Activated CD8-positive, alpha-beta T cell treated with anti-CD3 and anti-CD28 coated beads for 36 hours (primary cell): ENCODE measurements at regions not wholly inside any gene's neighbourhood (a gene's known extent, or its start where the extent isn't known, plus 50 kb on each side); places are given as distances from the start of the nearest gene placed in this dataset.

Source experiments
- ATAC-seq: fragments of 200-7000 bp; cut with Tn5 transposase; one replicate; pipeline ENCODE4 v1.10.0; 2021; ENCODE audit warnings: mild to moderate bottlenecking, moderate library complexity
- CTCF ChIA-PET: fragments of 350-600 bp; sonication (Branson Sonifier 250); formaldehyde crosslinking; loops from one replicate; lab custom pipeline; 2021; ENCODE audit warnings: antibody characterized with exemption; lab: Charles Lee
- POLR2A ChIA-PET: fragments of 350-600 bp; sonication (Branson Sonifier 250); formaldehyde crosslinking; loops from one replicate; lab custom pipeline; 2021; ENCODE audit warnings: antibody characterized with exemption; lab: Charles Lee
- DNase-seq: peaks from one replicate; pipeline ENCODE4 v3.0.0-alpha.2; 2020
- H3K27ac Mint-ChIP-seq: one replicate; pipeline ENCODE4 v1.8.0; 2021; ENCODE audit warnings: mild to moderate bottlenecking, mixed read lengths
- H3K27me3 Mint-ChIP-seq: one replicate; pipeline ENCODE4 v1.8.0; 2021; ENCODE audit warnings: mixed read lengths
- H3K36me3 Mint-ChIP-seq: one replicate; pipeline ENCODE4 v1.8.0; 2021; ENCODE audit warnings: low read depth, mixed read lengths
- H3K4me1 Mint-ChIP-seq: one replicate; pipeline ENCODE4 v1.8.0; 2021; ENCODE audit warnings: low read depth, mixed read lengths
- H3K4me3 Mint-ChIP-seq: one replicate; pipeline ENCODE4 v1.8.0; 2021; ENCODE audit warnings: mild to moderate bottlenecking, moderate library complexity, mixed read lengths
- H3K9me3 Mint-ChIP-seq: one replicate; pipeline ENCODE4 v1.8.0; 2021; ENCODE audit warnings: mixed read lengths
- intact Hi-C: fragments of 100-400 bp; cut with micrococcal nuclease; formaldehyde crosslinking; loops from one replicate; pipeline ENCODE4 v1.10.0; 2022
- TF ChIP-seq, protein P1 (sequence below): fragments of 200-600 bp; IDR thresholded peaks from one replicate; pipeline ENCODE4 v1.8.0; 2022; ENCODE audit warnings: antibody characterized with exemption, mild to moderate bottlenecking

DNA sequence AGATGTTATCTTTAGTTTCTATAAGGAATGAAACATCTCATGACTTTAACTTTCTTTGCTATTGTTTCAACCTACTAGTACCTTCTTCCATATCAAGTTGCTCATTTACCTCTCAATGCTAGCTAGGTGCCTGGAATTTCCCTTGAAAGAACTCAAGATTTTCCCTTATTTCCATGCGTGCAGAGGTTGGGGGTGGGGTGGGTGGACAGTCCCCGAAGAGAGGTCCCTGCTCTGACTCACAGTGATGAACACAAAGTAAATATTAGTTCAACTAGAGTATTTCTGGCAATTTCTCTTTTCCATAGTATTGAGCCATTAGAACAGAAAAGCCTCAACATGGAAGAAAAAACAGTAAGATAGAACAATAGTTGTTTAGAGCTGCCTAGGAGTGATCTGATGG, 239.0 kb upstream of the ZP4 start:
- ChIA-PET CTCF (no interaction called here), POLR2A (no interaction called here)
- no peak for ATAC-seq
- no peak for DNase-seq
- Mint-ChIP-seq H3K9me3 (peaks cover 1% of the 10 kb centered on the region), H3K4me3 (no peak overlapping the region), H3K4me1 (no peaks in the 10 kb centered on the region), H3K27ac (no peak overlapping the region), H3K36me3 (no peaks in the 10 kb centered on the region), H3K27me3 (no peaks in the 10 kb centered on the region)
- TF ChIP-seq, protein P1, sequence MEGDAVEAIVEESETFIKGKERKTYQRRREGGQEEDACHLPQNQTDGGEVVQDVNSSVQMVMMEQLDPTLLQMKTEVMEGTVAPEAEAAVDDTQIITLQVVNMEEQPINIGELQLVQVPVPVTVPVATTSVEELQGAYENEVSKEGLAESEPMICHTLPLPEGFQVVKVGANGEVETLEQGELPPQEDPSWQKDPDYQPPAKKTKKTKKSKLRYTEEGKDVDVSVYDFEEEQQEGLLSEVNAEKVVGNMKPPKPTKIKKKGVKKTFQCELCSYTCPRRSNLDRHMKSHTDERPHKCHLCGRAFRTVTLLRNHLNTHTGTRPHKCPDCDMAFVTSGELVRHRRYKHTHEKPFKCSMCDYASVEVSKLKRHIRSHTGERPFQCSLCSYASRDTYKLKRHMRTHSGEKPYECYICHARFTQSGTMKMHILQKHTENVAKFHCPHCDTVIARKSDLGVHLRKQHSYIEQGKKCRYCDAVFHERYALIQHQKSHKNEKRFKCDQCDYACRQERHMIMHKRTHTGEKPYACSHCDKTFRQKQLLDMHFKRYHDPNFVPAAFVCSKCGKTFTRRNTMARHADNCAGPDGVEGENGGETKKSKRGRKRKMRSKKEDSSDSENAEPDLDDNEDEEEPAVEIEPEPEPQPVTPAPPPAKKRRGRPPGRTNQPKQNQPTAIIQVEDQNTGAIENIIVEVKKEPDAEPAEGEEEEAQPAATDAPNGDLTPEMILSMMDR, result no peak
- intact Hi-C loops, result no loop called here

DNA sequence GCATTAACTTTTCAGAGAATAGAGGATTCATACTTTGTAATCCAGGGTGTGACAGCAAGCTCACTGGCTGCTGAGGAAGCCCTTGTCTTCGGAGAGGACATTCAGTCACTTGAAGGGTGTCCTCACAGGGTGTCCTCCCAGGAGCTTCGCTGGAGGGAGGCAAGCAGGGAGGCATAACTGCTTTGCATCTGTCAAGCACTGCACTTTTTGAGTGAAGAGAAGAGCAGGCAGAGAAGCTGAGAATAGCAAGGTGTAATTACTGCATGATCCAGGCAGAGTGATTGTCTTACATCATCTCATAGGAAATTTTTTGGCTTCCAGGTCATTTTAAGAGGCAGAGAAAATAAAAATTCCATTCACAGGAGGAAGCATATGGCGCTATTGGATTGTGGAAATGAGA, 232.5 kb upstream of the ZP4 start:
- no peaks in the 10 kb centered on the region for H3K4me1 Mint-ChIP-seq
- H3K36me3 Mint-ChIP-seq, result no peaks in the 10 kb centered on the region
- CTCF ChIA-PET, result no interaction called here
- TF ChIP-seq, protein P1, result no peak
- H3K4me3 Mint-ChIP-seq, result no peak overlapping the region
- intact Hi-C loops, result no loop called here
- H3K27me3 Mint-ChIP-seq, result no peaks in the 10 kb centered on the region
- no peak overlapping the region for H3K27ac Mint-ChIP-seq
- H3K9me3 Mint-ChIP-seq, result no peaks in the 10 kb centered on the region
- POLR2A ChIA-PET, result no interaction called here
- DNase-seq (no peak), ATAC-seq (no peak)

DNA sequence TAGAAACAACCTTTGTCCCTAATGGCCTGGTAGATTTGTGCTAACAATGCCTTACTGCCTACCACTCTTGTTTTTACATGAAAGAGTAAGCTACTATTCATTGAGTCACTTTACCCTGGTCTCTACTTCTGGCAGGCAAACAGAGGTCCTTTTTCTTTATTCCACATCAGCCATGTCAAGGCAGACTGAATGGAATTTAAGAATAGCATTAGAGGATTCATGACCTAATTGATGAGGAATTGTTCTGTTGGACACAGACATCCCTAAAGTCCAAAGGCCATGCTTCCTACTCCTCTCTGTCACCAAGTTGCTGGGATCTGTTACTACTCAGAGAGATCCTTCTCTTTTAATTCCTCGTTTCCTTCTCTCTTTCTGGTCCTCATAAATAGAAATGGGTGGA, 229.1 kb upstream of the ZP4 start:
- TF ChIP-seq, protein P1, result no peak
- no peak overlapping the region for H3K4me3 Mint-ChIP-seq
- ATAC-seq, result no peak

DNA sequence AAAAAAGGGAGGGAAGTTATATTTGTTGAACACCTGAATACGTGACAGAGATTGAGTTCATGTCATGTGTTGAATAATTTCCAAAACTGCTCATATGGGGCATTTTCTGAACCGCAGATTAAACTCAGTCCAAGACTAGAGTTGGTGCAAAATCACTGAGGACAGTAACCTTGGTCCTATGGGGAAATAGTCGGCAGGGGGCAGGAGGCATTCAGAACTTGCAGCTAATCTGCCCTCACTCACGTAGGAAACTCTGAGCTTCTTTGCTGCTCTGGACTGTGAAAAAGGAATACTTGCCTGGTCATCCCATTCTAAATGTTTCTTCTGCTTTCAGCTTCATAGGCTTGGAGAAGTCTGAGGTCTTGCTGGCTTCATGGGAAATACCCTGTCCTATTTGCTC, 228.3 kb upstream of the ZP4 start:
- TF ChIP-seq, protein P1, result no peak
- no peak for ATAC-seq
- no peaks in the 10 kb centered on the region for H3K9me3 Mint-ChIP-seq
- no peak overlapping the region for H3K27ac Mint-ChIP-seq
- H3K4me1 Mint-ChIP-seq, result no peaks in the 10 kb centered on the region
- no peaks in the 10 kb centered on the region for H3K27me3 Mint-ChIP-seq
- ChIA-PET CTCF (no interaction called here), POLR2A (no interaction called here)
- no peak overlapping the region for H3K4me3 Mint-ChIP-seq
- no peak for DNase-seq
- intact Hi-C loops, result no loop called here
- no peaks in the 10 kb centered on the region for H3K36me3 Mint-ChIP-seq

More for the DNA sequence above, 229.1 kb upstream of the ZP4 start:
- H3K36me3 Mint-ChIP-seq, result no peaks in the 10 kb centered on the region
- no peaks in the 10 kb centered on the region for H3K9me3 Mint-ChIP-seq
- ChIA-PET POLR2A (no interaction called here), CTCF (no interaction called here)
- no peak for DNase-seq
- no peaks in the 10 kb centered on the region for H3K27me3 Mint-ChIP-seq
- H3K27ac Mint-ChIP-seq, result no peak overlapping the region
- no peaks in the 10 kb centered on the region for H3K4me1 Mint-ChIP-seq
- intact Hi-C loops, result no loop called here

DNA sequence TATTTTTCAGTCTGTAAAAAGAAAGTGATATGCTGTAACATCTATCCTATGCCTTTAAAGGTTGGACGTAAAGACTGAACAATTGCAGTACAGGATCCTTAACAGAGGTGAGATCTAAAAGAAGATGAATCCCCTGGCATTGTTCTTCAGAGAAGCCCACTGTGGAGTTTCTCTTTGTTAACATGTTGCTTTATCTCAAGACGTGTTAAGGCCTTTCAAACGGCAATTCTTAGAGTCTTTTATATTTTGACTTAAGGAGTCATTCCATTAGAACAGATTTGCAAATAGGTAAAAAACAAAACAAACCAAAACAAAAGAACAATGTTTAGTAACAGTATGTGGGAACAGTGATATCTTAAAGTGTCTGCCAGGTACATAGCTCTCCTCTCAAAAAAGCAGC, 225.1 kb upstream of the ZP4 start:
- no peak overlapping the region for H3K27ac Mint-ChIP-seq
- no peaks in the 10 kb centered on the region for H3K27me3 Mint-ChIP-seq
- ATAC-seq (no peak), DNase-seq (no peak)
- no peaks in the 10 kb centered on the region for H3K9me3 Mint-ChIP-seq
- POLR2A ChIA-PET, result no interaction called here
- H3K4me1 Mint-ChIP-seq, result no peaks in the 10 kb centered on the region
- intact Hi-C loops, result no loop called here
- no peaks in the 10 kb centered on the region for H3K36me3 Mint-ChIP-seq
- TF ChIP-seq, protein P1, result no peak
- H3K4me3 Mint-ChIP-seq, result no peak overlapping the region
- CTCF ChIA-PET, result no interaction called here
